HG02610 (cell line): ENCODE measurements at regions not wholly inside any gene's neighbourhood (a gene's known extent, or its start where the extent isn't known, plus 50 kb on each side); places are given as distances from the start of the nearest gene placed in this dataset.

ENCODE experiments used
- ATAC-seq: cut with Tn5 transposase; IDR thresholded peaks from one replicate; pipeline ENCODE4 v1.9.1; 2021; ENCODE audit warnings: mild to moderate bottlenecking, moderate library complexity; ENCODE audit not compliant: unreplicated experiment

- no peak for ATAC-seq
These were observed 158.9 kb upstream of the AKIRIN2 start for GRCh38 chr6:87860902-87861301.

GRCh38 chr6:87858440-87858839 is 156.4 kb upstream of the AKIRIN2 start:
- ATAC-seq, result no peak

- no peak for ATAC-seq
These were observed 149.8 kb upstream of the AKIRIN2 start for GRCh38 chr6:87851674-87852299.

GRCh38 chr6:87848616-87849015 is 146.6 kb upstream of the AKIRIN2 start:
- ATAC-seq, result no peak

- ATAC-seq, result no peak
These were observed 145.8 kb upstream of the AKIRIN2 start for GRCh38 chr6:87847830-87848210.

GRCh38 chr6:87847135-87847829 is 145.2 kb upstream of the AKIRIN2 start:
- ATAC-seq, result no peak

GRCh38 chr6:87846434-87846833 is 144.4 kb upstream of the AKIRIN2 start:
- ATAC-seq, result no peak

GRCh38 chr6:87840324-87840723 is 138.3 kb upstream of the AKIRIN2 start:
- ATAC-seq, result no peak

GRCh38 chr6:87837876-87838275 is 135.8 kb upstream of the AKIRIN2 start:
- no peak for ATAC-seq

- ATAC-seq, result no peak
These were observed 135.4 kb upstream of the AKIRIN2 start for GRCh38 chr6:87837444-87837843.

- ATAC-seq, result peak; percentile 68
These were observed 130.2 kb upstream of the AKIRIN2 start for GRCh38 chr6:87832025-87832825.

- no peak for ATAC-seq
These were observed 128.9 kb upstream of the AKIRIN2 start for GRCh38 chr6:87830907-87831306.

GRCh38 chr6:87829622-87830121 is 127.6 kb upstream of the AKIRIN2 start:
- no peak for ATAC-seq

GRCh38 chr6:87828044-87828443 is 126.0 kb upstream of the AKIRIN2 start:
- ATAC-seq, result peak; percentile 29

GRCh38 chr6:87827346-87827745 is 125.3 kb upstream of the AKIRIN2 start:
- no peak for ATAC-seq

GRCh38 chr6:87826424-87826823 is 124.4 kb upstream of the AKIRIN2 start:
- ATAC-seq, result no peak

- peak; percentile 65 for ATAC-seq
These were observed 123.8 kb upstream of the AKIRIN2 start for GRCh38 chr6:87825821-87826221.

- no peak for ATAC-seq
These were observed 123.0 kb upstream of the AKIRIN2 start for GRCh38 chr6:87824958-87825491.

- ATAC-seq, result no peak
These were observed 120.0 kb upstream of the AKIRIN2 start for GRCh38 chr6:87822011-87822410.

GRCh38 chr6:87820343-87820984 is 118.4 kb upstream of the AKIRIN2 start:
- ATAC-seq, result no peak

GRCh38 chr6:87817183-87817582 is 115.2 kb upstream of the AKIRIN2 start:
- ATAC-seq, result no peak
